H9 (cell line): ENCODE measurements at regions not wholly inside any gene's neighbourhood (a gene's known extent, or its start where the extent isn't known, plus 50 kb on each side); places are given as distances from the start of the nearest gene placed in this dataset.
"Not testable (repeated sequence)": the region's sequence is repeated elsewhere in the genome, so short reads cannot be mapped to it uniquely, and the experiment has no call there.

Experiments
- DNase-seq: peaks from one replicate; pipeline ENCODE4 v3.0.0-alpha.2; 2017
- H2AFZ ChIP-seq: one replicate; pipeline ENCODE4 v1.6.1; 2013; ENCODE audit warnings: mild to moderate bottlenecking, low read length, control low read depth, moderate library complexity
- H2AK5ac ChIP-seq: 2 replicates; pipeline ENCODE4 v1.6.1; 2013; ENCODE audit warnings: low read length, control low read depth, mixed read lengths; ENCODE audit not compliant: insufficient read length
- H2BK120ac ChIP-seq: one replicate; pipeline ENCODE4 v1.6.1; 2013; ENCODE audit warnings: low read depth, mild to moderate bottlenecking, low read length, control low read depth, inconsistent platforms; ENCODE audit not compliant: poor library complexity, severe bottlenecking
- H2BK12ac ChIP-seq: 2 replicates; pipeline ENCODE4 v1.6.1; 2013; ENCODE audit warnings: low read length, control low read depth, mixed read lengths, low read depth; ENCODE audit not compliant: insufficient read length
- H2BK15ac ChIP-seq: 2 replicates; pipeline ENCODE4 v1.6.1; 2013; ENCODE audit warnings: low read depth, low read length, control low read depth
- H2BK20ac ChIP-seq: one replicate; pipeline ENCODE4 v1.6.1; 2013; ENCODE audit warnings: low read depth, mild to moderate bottlenecking, low read length, control low read depth, inconsistent platforms; ENCODE audit not compliant: poor library complexity, severe bottlenecking
- H2BK5ac ChIP-seq: 2 replicates; pipeline ENCODE4 v1.6.1; 2013; ENCODE audit warnings: low read length, control low read depth, mixed read lengths; ENCODE audit not compliant: insufficient read length
- H3K14ac ChIP-seq: 2 replicates; pipeline ENCODE4 v1.6.1; 2013; ENCODE audit warnings: low read length, control low read depth; ENCODE audit not compliant: insufficient read depth
- H3K18ac ChIP-seq: 2 replicates; pipeline ENCODE4 v1.6.1; 2013; ENCODE audit warnings: low read depth, mild to moderate bottlenecking, mixed read lengths, low read length, control low read depth; ENCODE audit not compliant: insufficient read length
- H3K23ac ChIP-seq: 2 replicates; pipeline ENCODE4 v1.6.1; 2013; ENCODE audit warnings: low read length, control low read depth, mixed read lengths, low read depth; ENCODE audit not compliant: insufficient read length
- H3K23me2 ChIP-seq: 2 replicates; pipeline ENCODE4 v1.6.1; 2013; ENCODE audit warnings: low read depth, mild to moderate bottlenecking, mixed read lengths, low read length, control low read depth; ENCODE audit not compliant: insufficient read length, poor library complexity, severe bottlenecking
- H3K27ac ChIP-seq: 2 replicates; pipeline ENCODE4 v1.5.1; 2013; ENCODE audit warnings: low read length, control low read depth, mixed read lengths, low read depth; ENCODE audit not compliant: insufficient read length
- H3K27me3 ChIP-seq: 2 replicates; pipeline ENCODE4 v1.6.1; 2013; ENCODE audit warnings: low read length, control low read depth, inconsistent platforms; ENCODE audit not compliant: insufficient read depth
- H3K4ac ChIP-seq: 2 replicates; pipeline ENCODE4 v1.6.1; 2013; ENCODE audit warnings: low read depth, mild to moderate bottlenecking, control low read depth, inconsistent platforms, low read length, moderate library complexity
- H3K4me1 ChIP-seq: 2 replicates; pipeline ENCODE4 v1.6.1; 2013; ENCODE audit warnings: low read length, control low read depth, inconsistent platforms; ENCODE audit not compliant: insufficient read depth
- H3K4me2 ChIP-seq: 2 replicates; pipeline ENCODE4 v1.6.1; 2013; ENCODE audit warnings: low read length, control low read depth, mixed read lengths; ENCODE audit not compliant: insufficient read length, insufficient read depth
- H3K56ac ChIP-seq: 2 replicates; pipeline ENCODE4 v1.6.1; 2013; ENCODE audit warnings: low read depth, mild to moderate bottlenecking, mixed read lengths, low read length, control low read depth; ENCODE audit not compliant: insufficient read length
- H3K79me1 ChIP-seq: 2 replicates; pipeline ENCODE4 v1.6.1; 2013; ENCODE audit warnings: low read depth, mild to moderate bottlenecking, moderate library complexity, low read length, control low read depth, inconsistent platforms; ENCODE audit not compliant: insufficient read depth, poor library complexity, severe bottlenecking
- H3K79me2 ChIP-seq: 2 replicates; pipeline ENCODE4 v1.6.1; 2013; ENCODE audit warnings: low read length, control low read depth, inconsistent platforms; ENCODE audit not compliant: insufficient read depth
- H3K9ac ChIP-seq: 2 replicates; pipeline ENCODE4 v1.6.1; 2013; ENCODE audit warnings: low read length, control low read depth, mixed read lengths; ENCODE audit not compliant: insufficient read length; ENCODE audit errors: extremely low read depth
- H3K9me3 ChIP-seq: one replicate; pipeline ENCODE4 v1.6.1; 2013; ENCODE audit warnings: low read depth, low read length, inconsistent platforms; ENCODE audit not compliant: control insufficient read depth
- H3T11ph ChIP-seq: one replicate; pipeline ENCODE4 v1.6.1; 2013; ENCODE audit warnings: mild to moderate bottlenecking, low read length, control low read depth, inconsistent platforms
- H4K20me1 ChIP-seq: one replicate; pipeline ENCODE4 v1.6.1; 2013; ENCODE audit not compliant: control insufficient read depth, insufficient read length, insufficient read depth
- H4K5ac ChIP-seq: 2 replicates; pipeline ENCODE4 v1.6.1; 2013; ENCODE audit warnings: low read depth, mild to moderate bottlenecking, mixed read lengths, low read length, control low read depth; ENCODE audit not compliant: insufficient read length
- H4K8ac ChIP-seq: replicated peaks from 2 replicates; pipeline ENCODE4 v1.6.1; 2013; ENCODE audit warnings: low read length, control low read depth, mixed read lengths, low read depth; ENCODE audit not compliant: insufficient read length
- H4K91ac ChIP-seq: 2 replicates; pipeline ENCODE4 v1.6.1; 2013; ENCODE audit warnings: low read depth, mild to moderate bottlenecking, moderate library complexity, mixed read lengths, low read length, control low read depth; ENCODE audit not compliant: insufficient read length
- H3K27ac Mint-ChIP-seq, 3 experiments: 2 replicates in 2 of 3; 3 replicates in 1 of 3; pipeline ENCODE4 v1.8.0; 2020 to 2021; ENCODE audit warnings: mixed read lengths in 3 of 3, mild to moderate bottlenecking in 1 of 3, moderate library complexity in 1 of 3
- H3K27me3 Mint-ChIP-seq: 2 replicates; pipeline ENCODE4 v1.8.0; 2021; ENCODE audit warnings: low read depth, mild to moderate bottlenecking, moderate library complexity, mixed read lengths
- H3K36me3 Mint-ChIP-seq, 3 experiments: 2 replicates in 2 of 3; 3 replicates in 1 of 3; pipeline ENCODE4 v1.8.0; 2020 to 2021; ENCODE audit warnings: low read depth in 3 of 3, mixed read lengths in 3 of 3; ENCODE audit not compliant: insufficient read depth in 1 of 3
- H3K4me1 Mint-ChIP-seq, 2 experiments: 2 replicates each; pipeline ENCODE4 v1.8.0; 2020; ENCODE audit warnings: mixed read lengths in 2 of 2
- H3K4me3 Mint-ChIP-seq, 2 experiments: 2 replicates in 1 of 2; 3 replicates in 1 of 2; pipeline ENCODE4 v1.8.0; 2020 to 2021; ENCODE audit warnings: mild to moderate bottlenecking in 2 of 2, mixed read lengths in 2 of 2, moderate library complexity in 1 of 2
- H3K9me3 Mint-ChIP-seq, 2 experiments: 2 replicates in 1 of 2; 3 replicates in 1 of 2; pipeline ENCODE4 v1.8.0; 2020; ENCODE audit warnings: mild to moderate bottlenecking in 2 of 2, mixed read lengths in 2 of 2, moderate library complexity in 1 of 2
- WGBS: extraction: QIAGEN DNeasy Blood & Tissue Kit; methylation state at CpG from one replicate; pipeline ENCODE4 v1.1.7; 2013; ENCODE audit warnings: missing lambda C conversion rate, low lambda C conversion rate, mixed read lengths; ENCODE audit not compliant: insufficient read length; ENCODE audit errors: extremely low coverage; 5-methylcytosine and 5-hydroxymethylcytosine counted together
- TF ChIP-seq, protein P1 (sequence below): fragments of 200-600 bp; sonication (generic); conservative IDR thresholded peaks from 3 replicates; pipeline ENCODE4 v1.8.0; 2021; ENCODE audit warnings: antibody characterized with exemption, mild to moderate bottlenecking

DNA sequence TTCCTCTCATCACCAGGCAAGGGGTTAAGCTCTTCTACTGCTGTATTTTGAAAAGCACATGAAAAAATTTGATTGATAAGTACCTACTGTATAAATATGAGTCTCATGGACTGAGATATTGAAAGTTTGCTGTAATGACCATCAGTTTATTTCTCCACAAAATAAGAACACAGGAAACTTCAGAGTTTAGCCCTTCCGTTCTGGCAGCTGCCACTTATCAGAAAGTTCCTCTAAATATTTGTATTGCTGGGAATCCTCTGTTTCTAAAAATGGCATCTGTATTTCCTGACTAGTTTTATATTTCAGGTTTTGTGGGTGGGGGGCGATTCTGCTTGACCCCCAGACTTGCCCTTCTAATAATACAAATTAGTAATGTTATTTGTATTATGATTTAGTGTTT, 92.0 kb downstream of the LYZL2 start:
- WGBS, result no CpG with 5 or more reads among the region's 2 CpGs
- Mint-ChIP-seq H3K27me3 (no peaks in the 10 kb centered on the region; the same call in 1 of the 2 replicates), H3K9me3 (no peaks in the 10 kb centered on the region)

DNA sequence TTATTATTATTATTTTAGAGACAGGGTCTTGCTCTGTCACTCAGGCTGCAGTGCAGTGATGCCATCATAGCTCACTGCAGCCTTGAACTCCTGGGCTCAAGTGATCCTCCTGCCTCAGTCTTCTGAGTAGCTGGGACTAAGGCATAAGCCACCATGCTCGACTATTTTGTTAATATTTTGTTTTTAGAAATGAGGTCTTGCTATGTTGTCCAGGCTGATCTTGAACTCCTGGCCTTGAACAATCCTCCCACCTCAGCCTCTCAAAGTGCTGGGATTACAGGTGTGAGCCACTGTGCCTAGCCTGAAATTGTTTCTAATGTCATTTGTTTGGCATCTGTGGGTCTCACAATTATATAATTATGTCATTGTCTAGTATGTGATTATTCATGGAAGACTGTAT, 92.4 kb downstream of the LYZL2 start:
- not testable (repeated sequence) for H3K79me1 ChIP-seq, H4K20me1 ChIP-seq, H3K18ac ChIP-seq, H3K79me2 ChIP-seq, H2AK5ac ChIP-seq, H3K23me2 ChIP-seq, H4K91ac ChIP-seq, H3K56ac ChIP-seq, H3T11ph ChIP-seq, H3K9me3 Mint-ChIP-seq, H2BK12ac ChIP-seq, H2AFZ ChIP-seq, H2BK5ac ChIP-seq, H2BK20ac ChIP-seq, H2BK120ac ChIP-seq, H3K4me2 ChIP-seq, H3K4ac ChIP-seq, H2BK15ac ChIP-seq, DNase-seq, H3K27me3 Mint-ChIP-seq, H4K5ac ChIP-seq, H3K23ac ChIP-seq, H4K8ac ChIP-seq, H3K4me1 ChIP-seq, H3K36me3 Mint-ChIP-seq, H3K9ac ChIP-seq, H3K9me3 ChIP-seq, H3K4me3 Mint-ChIP-seq, H3K27ac ChIP-seq, H3K27ac Mint-ChIP-seq, H3K27me3 ChIP-seq, H3K14ac ChIP-seq
- WGBS, result no CpG with 5 or more reads among the region's 1 CpG
- H3K4me1 Mint-ChIP-seq, result peaks cover 22 to 32% of the 10 kb centered on the region in 2 experiments

More for the DNA sequence above, 92.0 kb downstream of the LYZL2 start:
- Mint-ChIP-seq H3K4me3 (no peak overlapping the region), H3K4me1 (peaks cover 21 to 34% of the 10 kb centered on the region in 2 experiments), H3K36me3 (no peaks in the 10 kb centered on the region), H3K27ac (no peak overlapping the region)
- Histone ChIP-seq H2AFZ (no peak overlapping the region), H2BK12ac (no peak overlapping the region), H3K27me3 (no peaks in the 10 kb centered on the region), H3K79me1 (no peaks in the 10 kb centered on the region), H3K56ac (no peak overlapping the region), H2BK5ac (no peak overlapping the region), H3T11ph (no peak overlapping the region), H3K18ac (no peak overlapping the region), H3K23ac (no peak overlapping the region), H4K20me1 (no peaks in the 10 kb centered on the region), H3K4me1 (peaks cover 14% of the 10 kb centered on the region; the same call in 1 of the 2 replicates), H2BK120ac (no peak overlapping the region), H4K91ac (no peak overlapping the region), H3K9me3 (no peaks in the 10 kb centered on the region), H4K5ac (no peak overlapping the region), H3K79me2 (no peaks in the 10 kb centered on the region), H3K4ac (no peak overlapping the region), H3K9ac (no peak overlapping the region), H4K8ac (no peak overlapping the region), H3K27ac (no peak overlapping the region), H2BK15ac (no peak overlapping the region), H3K23me2 (no peaks in the 10 kb centered on the region), H3K4me2 (no peak overlapping the region), H2BK20ac (no peak overlapping the region), H2AK5ac (no peak overlapping the region), H3K14ac (no peak overlapping the region)
- TF ChIP-seq, protein P1, sequence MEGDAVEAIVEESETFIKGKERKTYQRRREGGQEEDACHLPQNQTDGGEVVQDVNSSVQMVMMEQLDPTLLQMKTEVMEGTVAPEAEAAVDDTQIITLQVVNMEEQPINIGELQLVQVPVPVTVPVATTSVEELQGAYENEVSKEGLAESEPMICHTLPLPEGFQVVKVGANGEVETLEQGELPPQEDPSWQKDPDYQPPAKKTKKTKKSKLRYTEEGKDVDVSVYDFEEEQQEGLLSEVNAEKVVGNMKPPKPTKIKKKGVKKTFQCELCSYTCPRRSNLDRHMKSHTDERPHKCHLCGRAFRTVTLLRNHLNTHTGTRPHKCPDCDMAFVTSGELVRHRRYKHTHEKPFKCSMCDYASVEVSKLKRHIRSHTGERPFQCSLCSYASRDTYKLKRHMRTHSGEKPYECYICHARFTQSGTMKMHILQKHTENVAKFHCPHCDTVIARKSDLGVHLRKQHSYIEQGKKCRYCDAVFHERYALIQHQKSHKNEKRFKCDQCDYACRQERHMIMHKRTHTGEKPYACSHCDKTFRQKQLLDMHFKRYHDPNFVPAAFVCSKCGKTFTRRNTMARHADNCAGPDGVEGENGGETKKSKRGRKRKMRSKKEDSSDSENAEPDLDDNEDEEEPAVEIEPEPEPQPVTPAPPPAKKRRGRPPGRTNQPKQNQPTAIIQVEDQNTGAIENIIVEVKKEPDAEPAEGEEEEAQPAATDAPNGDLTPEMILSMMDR, result no peak
- DNase-seq, result no peak
